ENCODE measurements at regions not wholly inside any gene's neighbourhood (a gene's known extent, or its start where the extent isn't known, plus 50 kb on each side); places are given as distances from the start of the nearest gene placed in this dataset.

- Histone ChIP-seq H3K4me1 (ENCODE audit: control insufficient read depth, insufficient read depth, low read length) (no peaks in the 10 kb centered on the region), H3K9me3 (ENCODE audit: control insufficient read depth in 2 of 2, low read length in 2 of 2) (peaks cover 0 to 5% of the 10 kb centered on the region in 2 donors), H3K4me3 (ENCODE audit: low read length in 2 of 2) (no peak overlapping the region), H3K9ac (ENCODE audit: low read length in 2 of 2) (no peak overlapping the region), H3K27ac (ENCODE audit: low read length) (no peak overlapping the region), H3K27me3 (ENCODE audit: control insufficient read depth in 1 of 2, insufficient read depth in 2 of 2, low read length in 2 of 2) (no peaks in the 10 kb centered on the region), H3K36me3 (ENCODE audit: control insufficient read depth in 2 of 2, insufficient read depth in 2 of 2, low read length in 2 of 2) (no peaks in the 10 kb centered on the region)
Observed at GRCh38 chr18:73421010-73421409, 553.2 kb upstream of the NETO1 start.

GRCh38 chr18:73419531-73419930, 551.7 kb upstream of the NETO1 start:
- Histone ChIP-seq H3K36me3 (ENCODE audit: control insufficient read depth in 2 of 2, insufficient read depth in 2 of 2, low read length in 2 of 2) (no peaks in the 10 kb centered on the region), H3K9me3 (ENCODE audit: control insufficient read depth in 2 of 2, low read length in 2 of 2) (peaks cover 0 to 5% of the 10 kb centered on the region in 2 donors)

DNA sequence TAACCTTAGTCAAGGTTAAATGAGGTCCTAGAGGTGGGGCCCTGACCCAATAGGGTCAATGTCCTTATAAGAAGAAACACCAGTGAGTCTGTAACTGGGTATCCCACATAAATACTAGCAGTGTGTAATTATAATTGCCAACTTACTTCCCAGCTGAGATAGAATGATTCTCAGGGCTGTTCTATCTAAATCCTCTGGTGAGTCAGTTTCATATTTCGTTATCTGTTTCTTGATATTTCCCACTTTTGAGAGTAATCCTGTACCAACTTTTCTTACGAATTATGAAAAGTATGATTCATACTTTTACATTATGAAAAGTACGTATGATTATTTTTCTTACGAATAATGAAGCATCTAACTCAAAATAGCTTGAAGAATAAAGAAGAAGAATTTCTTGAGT, 546.8 kb upstream of the NETO1 start:
- H3K4me1 ChIP-seq (ENCODE audit: control insufficient read depth, insufficient read depth, low read length), result no peaks in the 10 kb centered on the region

More at GRCh38 chr18:73419531-73419930, 551.7 kb upstream of the NETO1 start:
- Histone ChIP-seq H3K4me1 (ENCODE audit: control insufficient read depth, insufficient read depth, low read length) (no peaks in the 10 kb centered on the region), H3K27me3 (ENCODE audit: control insufficient read depth in 1 of 2, insufficient read depth in 2 of 2, low read length in 2 of 2) (no peaks in the 10 kb centered on the region), H3K4me3 (ENCODE audit: low read length in 2 of 2) (no peak overlapping the region), H3K27ac (ENCODE audit: low read length) (no peak overlapping the region), H3K9ac (ENCODE audit: low read length in 2 of 2) (no peak overlapping the region)

GRCh38 chr18:73414069-73414468, 546.3 kb upstream of the NETO1 start:
- H3K4me3 ChIP-seq (ENCODE audit: low read length in 2 of 2), result no peak overlapping the region
- no peaks in the 10 kb centered on the region for H3K4me1 ChIP-seq (ENCODE audit: control insufficient read depth, insufficient read depth, low read length)
- no peak overlapping the region for H3K27ac ChIP-seq (ENCODE audit: low read length)
- H3K9me3 ChIP-seq (ENCODE audit: control insufficient read depth in 2 of 2, low read length in 2 of 2), result peaks cover 0 to 5% of the 10 kb centered on the region in 2 donors
- no peaks in the 10 kb centered on the region for H3K27me3 ChIP-seq (ENCODE audit: control insufficient read depth in 1 of 2, insufficient read depth in 2 of 2, low read length in 2 of 2)
- H3K36me3 ChIP-seq (ENCODE audit: control insufficient read depth in 2 of 2, insufficient read depth in 2 of 2, low read length in 2 of 2), result no peaks in the 10 kb centered on the region
- H3K9ac ChIP-seq (ENCODE audit: low read length in 2 of 2), result no peak overlapping the region

More for the DNA sequence above, 546.8 kb upstream of the NETO1 start:
- Histone ChIP-seq H3K9me3 (ENCODE audit: control insufficient read depth in 2 of 2, low read length in 2 of 2) (peaks cover 0 to 5% of the 10 kb centered on the region in 2 donors), H3K9ac (ENCODE audit: low read length in 2 of 2) (no peak overlapping the region), H3K27me3 (ENCODE audit: control insufficient read depth in 1 of 2, insufficient read depth in 2 of 2, low read length in 2 of 2) (no peaks in the 10 kb centered on the region), H3K27ac (ENCODE audit: low read length) (no peak overlapping the region), H3K36me3 (ENCODE audit: control insufficient read depth in 2 of 2, insufficient read depth in 2 of 2, low read length in 2 of 2) (no peaks in the 10 kb centered on the region), H3K4me3 (ENCODE audit: low read length in 2 of 2) (no peak overlapping the region)

- no peaks in the 10 kb centered on the region for H3K9me3 ChIP-seq (ENCODE audit: control insufficient read depth in 2 of 2, low read length in 2 of 2)
- H3K4me1 ChIP-seq (ENCODE audit: control insufficient read depth, insufficient read depth, low read length), result no peaks in the 10 kb centered on the region
- H3K27ac ChIP-seq (ENCODE audit: low read length), result no peak overlapping the region
- H3K27me3 ChIP-seq (ENCODE audit: control insufficient read depth in 1 of 2, insufficient read depth in 2 of 2, low read length in 2 of 2), result no peaks in the 10 kb centered on the region
- no peaks in the 10 kb centered on the region for H3K36me3 ChIP-seq (ENCODE audit: control insufficient read depth in 2 of 2, insufficient read depth in 2 of 2, low read length in 2 of 2)
- no peak overlapping the region for H3K9ac ChIP-seq (ENCODE audit: low read length in 2 of 2)
- no peak overlapping the region for H3K4me3 ChIP-seq (ENCODE audit: low read length in 2 of 2)
Observed at GRCh38 chr18:73409242-73409641, 541.5 kb upstream of the NETO1 start.

GRCh38 chr18:73408469-73408868, 540.7 kb upstream of the NETO1 start:
- Histone ChIP-seq H3K27me3 (ENCODE audit: control insufficient read depth in 1 of 2, insufficient read depth in 2 of 2, low read length in 2 of 2) (no peaks in the 10 kb centered on the region), H3K4me3 (ENCODE audit: low read length in 2 of 2) (no peak overlapping the region), H3K27ac (ENCODE audit: low read length) (no peak overlapping the region), H3K9ac (ENCODE audit: low read length in 2 of 2) (no peak overlapping the region), H3K36me3 (ENCODE audit: control insufficient read depth in 2 of 2, insufficient read depth in 2 of 2, low read length in 2 of 2) (no peaks in the 10 kb centered on the region), H3K9me3 (ENCODE audit: control insufficient read depth in 2 of 2, low read length in 2 of 2) (no peaks in the 10 kb centered on the region), H3K4me1 (ENCODE audit: control insufficient read depth, insufficient read depth, low read length) (no peaks in the 10 kb centered on the region)

DNA sequence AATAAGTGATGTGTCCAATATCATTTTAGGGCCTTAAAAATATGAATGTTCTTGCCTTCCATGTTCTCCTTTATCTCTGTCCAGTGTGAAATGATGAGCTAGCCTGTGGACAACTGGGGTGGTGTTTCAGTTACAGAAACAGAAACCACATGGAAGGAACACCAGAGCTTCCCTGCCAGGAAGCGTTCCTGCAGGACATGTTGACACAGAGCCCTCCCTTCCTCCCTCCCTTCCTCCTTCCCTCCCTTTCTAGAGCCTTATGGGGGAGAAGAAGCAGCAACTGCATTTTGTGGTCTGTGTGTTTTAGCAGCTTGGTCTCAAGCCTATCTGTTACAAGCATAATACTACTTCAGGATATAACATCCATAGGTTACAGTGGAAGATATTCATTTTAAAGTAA, 539.7 kb upstream of the NETO1 start:
- H3K27ac ChIP-seq (ENCODE audit: low read length), result no peak overlapping the region
- no peak overlapping the region for H3K4me3 ChIP-seq (ENCODE audit: low read length in 2 of 2)

GRCh38 chr18:73384246-73384645, 516.5 kb upstream of the NETO1 start:
- no peaks in the 10 kb centered on the region for H3K9me3 ChIP-seq (ENCODE audit: control insufficient read depth in 2 of 2, low read length in 2 of 2)
- no peak overlapping the region for H3K9ac ChIP-seq (ENCODE audit: low read length in 2 of 2)
- H3K4me3 ChIP-seq (ENCODE audit: low read length in 2 of 2), result no peak overlapping the region
- no peak overlapping the region for H3K27ac ChIP-seq (ENCODE audit: low read length)
- H3K27me3 ChIP-seq (ENCODE audit: control insufficient read depth in 1 of 2, insufficient read depth in 2 of 2, low read length in 2 of 2), result no peaks in the 10 kb centered on the region
- no peaks in the 10 kb centered on the region for H3K36me3 ChIP-seq (ENCODE audit: control insufficient read depth in 2 of 2, insufficient read depth in 2 of 2, low read length in 2 of 2)
- no peaks in the 10 kb centered on the region for H3K4me1 ChIP-seq (ENCODE audit: control insufficient read depth, insufficient read depth, low read length)

More for the DNA sequence above, 539.7 kb upstream of the NETO1 start:
- no peaks in the 10 kb centered on the region for H3K9me3 ChIP-seq (ENCODE audit: control insufficient read depth in 2 of 2, low read length in 2 of 2)
- no peaks in the 10 kb centered on the region for H3K27me3 ChIP-seq (ENCODE audit: control insufficient read depth in 1 of 2, insufficient read depth in 2 of 2, low read length in 2 of 2)
- H3K36me3 ChIP-seq (ENCODE audit: control insufficient read depth in 2 of 2, insufficient read depth in 2 of 2, low read length in 2 of 2), result no peaks in the 10 kb centered on the region
- no peak overlapping the region for H3K9ac ChIP-seq (ENCODE audit: low read length in 2 of 2)
- no peaks in the 10 kb centered on the region for H3K4me1 ChIP-seq (ENCODE audit: control insufficient read depth, insufficient read depth, low read length)

- H3K4me1 ChIP-seq (ENCODE audit: control insufficient read depth, insufficient read depth, low read length), result no peaks in the 10 kb centered on the region
- H3K9me3 ChIP-seq (ENCODE audit: control insufficient read depth in 2 of 2, low read length in 2 of 2), result no peaks in the 10 kb centered on the region
- no peak overlapping the region for H3K4me3 ChIP-seq (ENCODE audit: low read length in 2 of 2)
- no peak overlapping the region for H3K27ac ChIP-seq (ENCODE audit: low read length)
- H3K27me3 ChIP-seq (ENCODE audit: control insufficient read depth in 1 of 2, insufficient read depth in 2 of 2, low read length in 2 of 2), result no peaks in the 10 kb centered on the region
- H3K9ac ChIP-seq (ENCODE audit: low read length in 2 of 2), result no peak overlapping the region
- H3K36me3 ChIP-seq (ENCODE audit: control insufficient read depth in 2 of 2, insufficient read depth in 2 of 2, low read length in 2 of 2), result no peaks in the 10 kb centered on the region
Observed at GRCh38 chr18:73381699-73382036, 513.9 kb upstream of the NETO1 start.

GRCh38 chr18:73381016-73381698, 513.4 kb upstream of the NETO1 start:
- Histone ChIP-seq H3K9me3 (ENCODE audit: control insufficient read depth in 2 of 2, low read length in 2 of 2) (no peaks in the 10 kb centered on the region), H3K27me3 (ENCODE audit: control insufficient read depth in 1 of 2, insufficient read depth in 2 of 2, low read length in 2 of 2) (no peaks in the 10 kb centered on the region), H3K4me1 (ENCODE audit: control insufficient read depth, insufficient read depth, low read length) (no peaks in the 10 kb centered on the region), H3K36me3 (ENCODE audit: control insufficient read depth in 2 of 2, insufficient read depth in 2 of 2, low read length in 2 of 2) (no peaks in the 10 kb centered on the region), H3K4me3 (ENCODE audit: low read length in 2 of 2) (no peak overlapping the region), H3K9ac (ENCODE audit: low read length in 2 of 2) (no peak overlapping the region), H3K27ac (ENCODE audit: low read length) (no peak overlapping the region)

DNA sequence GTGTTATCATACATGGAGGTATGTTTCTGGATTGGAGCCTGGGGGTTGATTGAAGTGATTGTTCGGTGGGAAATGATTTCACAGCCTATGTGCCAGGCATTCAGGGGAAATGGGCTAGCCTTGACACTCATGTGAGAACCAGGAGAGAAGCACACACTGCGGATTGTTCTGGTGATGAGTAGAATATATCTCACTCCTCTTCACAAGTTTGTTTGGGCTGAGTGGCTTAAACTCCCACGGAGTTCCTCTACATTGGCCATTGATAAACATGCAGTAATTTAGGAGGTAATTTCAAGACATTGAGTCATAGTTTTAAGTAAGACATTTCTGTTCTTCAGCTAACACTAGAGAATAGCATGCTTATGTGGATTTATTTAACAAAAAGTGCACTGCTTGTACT, 498.9 kb upstream of the NETO1 start:
- Histone ChIP-seq H3K9me3 (ENCODE audit: control insufficient read depth in 2 of 2, low read length in 2 of 2) (no peaks in the 10 kb centered on the region), H3K4me1 (ENCODE audit: control insufficient read depth, insufficient read depth, low read length) (no peaks in the 10 kb centered on the region), H3K27ac (ENCODE audit: low read length) (no peak overlapping the region), H3K36me3 (ENCODE audit: control insufficient read depth in 2 of 2, insufficient read depth in 2 of 2, low read length in 2 of 2) (no peaks in the 10 kb centered on the region), H3K9ac (ENCODE audit: low read length in 2 of 2) (no peak overlapping the region), H3K4me3 (ENCODE audit: low read length in 2 of 2) (no peak overlapping the region), H3K27me3 (ENCODE audit: control insufficient read depth in 1 of 2, insufficient read depth in 2 of 2, low read length in 2 of 2) (no peaks in the 10 kb centered on the region)
